ENCODE measurements at regions not wholly inside any gene's neighbourhood (a gene's known extent, or its start where the extent isn't known, plus 50 kb on each side); places are given as distances from the start of the nearest gene placed in this dataset.

DNA sequence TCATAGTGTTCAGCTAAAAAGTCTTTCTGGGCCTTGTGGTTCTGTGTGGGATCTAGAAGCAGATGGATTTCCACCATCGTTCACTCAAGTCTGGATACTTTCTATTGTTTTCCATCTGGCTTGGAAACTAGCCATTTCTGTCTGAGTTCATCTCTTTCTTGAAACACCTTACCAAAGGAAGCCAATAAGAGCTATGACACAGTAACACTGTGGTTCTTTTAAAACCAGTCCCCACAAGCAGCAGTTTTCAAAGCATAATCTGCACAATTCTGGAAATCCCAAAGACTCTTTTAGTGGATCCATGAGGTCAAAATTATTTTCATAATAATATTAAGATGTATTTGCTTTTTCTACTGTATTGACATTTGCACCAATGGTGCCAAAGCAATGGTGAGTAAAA, 234.2 kb upstream of the TET2 start:
- TF ChIP-seq, protein P1, sequence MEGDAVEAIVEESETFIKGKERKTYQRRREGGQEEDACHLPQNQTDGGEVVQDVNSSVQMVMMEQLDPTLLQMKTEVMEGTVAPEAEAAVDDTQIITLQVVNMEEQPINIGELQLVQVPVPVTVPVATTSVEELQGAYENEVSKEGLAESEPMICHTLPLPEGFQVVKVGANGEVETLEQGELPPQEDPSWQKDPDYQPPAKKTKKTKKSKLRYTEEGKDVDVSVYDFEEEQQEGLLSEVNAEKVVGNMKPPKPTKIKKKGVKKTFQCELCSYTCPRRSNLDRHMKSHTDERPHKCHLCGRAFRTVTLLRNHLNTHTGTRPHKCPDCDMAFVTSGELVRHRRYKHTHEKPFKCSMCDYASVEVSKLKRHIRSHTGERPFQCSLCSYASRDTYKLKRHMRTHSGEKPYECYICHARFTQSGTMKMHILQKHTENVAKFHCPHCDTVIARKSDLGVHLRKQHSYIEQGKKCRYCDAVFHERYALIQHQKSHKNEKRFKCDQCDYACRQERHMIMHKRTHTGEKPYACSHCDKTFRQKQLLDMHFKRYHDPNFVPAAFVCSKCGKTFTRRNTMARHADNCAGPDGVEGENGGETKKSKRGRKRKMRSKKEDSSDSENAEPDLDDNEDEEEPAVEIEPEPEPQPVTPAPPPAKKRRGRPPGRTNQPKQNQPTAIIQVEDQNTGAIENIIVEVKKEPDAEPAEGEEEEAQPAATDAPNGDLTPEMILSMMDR (IDR thresholded peaks at IDR 0.05): no peak

DNA sequence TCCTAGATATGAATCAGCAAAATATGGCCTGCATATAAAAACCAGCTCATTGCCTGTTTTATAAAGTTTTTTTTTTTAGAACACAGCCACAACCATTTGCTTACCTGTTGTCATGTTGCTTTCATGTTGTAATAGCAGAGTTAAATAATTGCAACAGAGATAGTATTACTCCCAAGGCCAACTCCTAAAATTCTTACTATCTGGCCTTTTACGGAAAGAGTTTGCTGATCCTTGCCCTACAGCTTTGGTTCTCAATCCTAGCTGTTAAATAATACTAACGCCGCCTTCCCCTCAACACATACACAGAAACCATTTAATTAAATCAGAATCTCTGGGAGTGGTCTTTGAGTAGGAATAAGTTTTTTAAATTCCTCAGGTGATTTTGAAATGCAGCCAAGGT, 231.3 kb upstream of the TET2 start:
- TF ChIP-seq, protein P1 (IDR thresholded peaks at IDR 0.05): no peak

DNA sequence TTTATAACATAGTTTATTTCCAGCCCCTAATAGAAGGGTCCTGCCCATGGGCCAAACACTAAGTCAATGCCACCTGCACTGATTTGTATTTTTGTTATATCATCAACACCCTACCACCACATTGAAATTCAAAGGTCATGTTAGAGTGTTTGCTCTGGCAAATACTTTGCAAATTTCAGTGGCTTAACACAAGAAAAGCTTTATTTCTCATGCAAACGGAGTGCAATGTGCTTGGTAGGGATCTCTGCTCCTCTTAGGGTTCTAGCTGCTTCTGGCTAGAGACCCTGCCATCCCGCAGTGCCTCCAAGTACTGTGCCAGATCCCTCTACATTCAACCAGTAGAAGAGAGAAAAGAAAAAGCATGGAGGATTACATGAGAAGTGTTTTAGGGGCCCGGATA, 230.8 kb upstream of the TET2 start:
- TF ChIP-seq, protein P1 (IDR thresholded peaks at IDR 0.05): no peak

DNA sequence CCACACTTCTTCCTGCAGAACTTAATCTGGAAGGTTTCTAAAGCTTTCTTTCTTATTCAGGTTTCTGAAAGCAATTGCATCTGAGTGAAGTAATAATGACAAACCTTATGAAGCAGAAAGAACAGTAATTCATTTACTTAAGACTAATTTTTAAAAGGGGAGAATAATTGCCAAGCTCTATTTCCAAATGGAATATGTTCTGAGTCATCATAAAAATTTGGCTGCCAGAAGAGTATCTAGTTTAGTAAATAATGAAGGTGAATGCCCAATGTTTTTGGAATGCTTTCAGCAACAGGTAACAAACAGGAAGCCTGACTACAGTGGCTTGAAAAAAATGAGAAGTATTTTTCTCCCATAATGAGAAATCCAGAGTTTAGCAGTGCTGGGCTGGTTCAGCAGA, 227.3 kb upstream of the TET2 start:
- TF ChIP-seq, protein P1 (IDR thresholded peaks at IDR 0.05): no peak

DNA sequence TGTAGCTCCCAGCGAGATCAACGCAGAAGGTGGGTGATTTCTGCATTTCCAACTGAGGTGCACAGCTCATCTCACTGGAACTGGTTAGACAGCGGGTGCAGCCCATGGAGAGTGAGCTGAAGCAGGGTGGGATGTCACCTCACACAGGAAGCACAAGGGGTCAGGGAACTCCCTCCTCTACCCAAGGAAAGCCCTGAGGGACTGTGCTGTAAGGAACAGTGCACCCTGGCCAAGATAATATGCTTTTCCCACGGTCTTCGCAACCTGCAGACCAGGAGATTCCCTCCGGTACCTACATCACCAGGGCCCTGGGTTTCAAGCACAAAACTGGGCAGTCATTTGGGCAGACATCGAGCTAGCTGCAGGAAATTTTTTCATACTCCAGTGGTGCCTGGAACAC, 216.4 kb upstream of the TET2 start:
- TF ChIP-seq, protein P1 (IDR thresholded peaks at IDR 0.05): no peak

DNA sequence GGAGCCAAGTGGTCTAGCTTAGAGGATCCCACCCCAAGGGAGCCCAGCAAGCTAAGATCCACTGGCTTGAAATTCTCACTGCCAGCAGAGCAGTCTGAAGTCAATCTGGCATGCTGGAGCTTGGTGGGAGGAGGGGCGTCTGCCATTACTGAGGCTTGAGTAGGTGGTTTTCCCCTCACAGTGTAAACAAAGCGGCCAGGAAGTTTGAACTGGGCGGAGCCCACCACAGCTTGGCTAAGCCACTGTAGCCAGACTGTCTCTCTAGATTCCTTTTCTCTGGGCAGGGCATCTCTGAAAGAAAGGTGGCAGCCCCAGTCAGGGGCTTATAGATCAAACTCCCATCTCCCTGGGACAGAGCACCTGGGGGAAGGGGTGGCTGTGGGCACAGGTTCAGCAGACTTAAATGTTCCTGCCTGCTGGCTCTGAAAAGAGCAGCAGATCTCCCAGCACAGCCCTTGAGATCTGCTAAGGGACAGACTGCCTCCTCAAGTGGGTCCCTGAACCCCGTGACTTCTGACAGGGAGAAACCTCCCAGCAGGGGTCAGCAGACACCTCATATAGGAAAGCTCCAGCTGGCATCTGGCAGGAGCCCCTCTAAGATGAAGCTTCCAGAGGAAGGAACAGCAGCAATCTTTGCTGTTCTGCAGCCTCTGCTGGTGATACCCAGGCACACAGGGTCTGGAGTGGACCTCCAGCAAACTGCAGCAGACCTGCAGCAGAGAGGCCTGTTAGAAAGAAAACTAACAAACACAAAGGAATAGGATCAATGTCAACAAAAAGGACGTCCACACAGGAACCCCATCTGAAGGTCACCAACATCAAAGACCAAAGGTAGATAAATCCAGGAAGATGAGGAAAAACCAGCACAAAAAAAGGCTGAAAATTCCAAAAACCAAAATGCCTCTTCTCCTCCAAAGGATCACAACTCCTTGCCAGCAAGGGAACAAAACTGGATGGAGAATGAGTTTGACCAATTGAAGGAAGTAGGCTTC, 215.6 kb upstream of the TET2 start:
- TF ChIP-seq, protein P1 (IDR thresholded peaks at IDR 0.05): peak; percentile 14; the same call in 1 of the 2 replicates

DNA sequence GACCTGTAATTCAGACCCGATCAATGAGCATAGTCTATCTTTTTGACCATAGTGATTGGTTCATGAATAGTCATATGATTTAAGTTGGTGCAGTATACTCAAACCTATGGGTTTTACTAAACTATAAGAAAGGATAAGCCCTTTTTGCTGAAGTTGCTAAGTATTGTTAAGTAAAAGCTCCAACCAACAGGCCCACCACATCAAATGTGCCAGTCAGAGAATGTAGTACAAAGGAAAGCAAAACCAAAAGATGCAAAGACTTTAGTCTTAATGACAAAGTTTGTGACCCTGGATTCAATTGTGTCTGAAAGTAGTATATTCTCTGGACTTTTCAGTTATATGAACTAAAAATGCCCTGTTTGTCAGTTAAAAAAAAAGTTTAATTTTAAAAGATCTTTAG, 208.1 kb upstream of the TET2 start:
- TF ChIP-seq, protein P1 (IDR thresholded peaks at IDR 0.05): no peak
